NCI-H460 (cell line): ENCODE measurements at regions not wholly inside any gene's neighbourhood (a gene's known extent, or its start where the extent isn't known, plus 50 kb on each side); places are given as distances from the start of the nearest gene placed in this dataset.
A peak's percentile ranks its signal among the peaks of the same experiment; 100 is the strongest.

Experiments
- DNase-seq: peaks from one replicate; pipeline ENCODE4 v3.0.0-alpha.2; 2016; ENCODE audit warnings: low read depth; ENCODE audit errors: extremely low read depth

GRCh38 chr18:22467760-22468553 is 50.2 kb upstream of the CTAGE1 start:
- peak; percentile 83 for DNase-seq

DNA sequence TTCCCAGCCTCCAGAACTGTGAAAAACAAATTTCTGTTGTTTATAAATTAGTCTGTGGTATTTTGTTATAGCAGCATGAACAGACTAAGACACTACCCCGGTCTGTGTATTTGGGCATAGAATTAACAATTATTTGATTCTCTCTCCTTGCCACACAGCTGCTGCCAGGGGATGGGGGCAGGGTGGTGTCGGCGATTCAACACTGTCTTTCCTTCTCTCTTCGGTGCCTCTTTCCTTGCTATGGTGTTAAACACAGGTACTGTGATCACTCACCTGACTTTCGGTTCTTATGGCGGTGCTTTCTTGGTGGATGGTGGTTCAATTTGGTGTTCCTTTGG is 50.8 kb upstream of the CTAGE1 start:
- no peak for DNase-seq

- DNase-seq = no peak
Observed at GRCh38 chr18:22469061-22469734, 51.5 kb upstream of the CTAGE1 start.

- DNase-seq = no peak
Observed at GRCh38 chr18:22469926-22470247, 52.2 kb upstream of the CTAGE1 start.

GRCh38 chr18:22470248-22471235 is 52.8 kb upstream of the CTAGE1 start:
- no peak for DNase-seq

DNA sequence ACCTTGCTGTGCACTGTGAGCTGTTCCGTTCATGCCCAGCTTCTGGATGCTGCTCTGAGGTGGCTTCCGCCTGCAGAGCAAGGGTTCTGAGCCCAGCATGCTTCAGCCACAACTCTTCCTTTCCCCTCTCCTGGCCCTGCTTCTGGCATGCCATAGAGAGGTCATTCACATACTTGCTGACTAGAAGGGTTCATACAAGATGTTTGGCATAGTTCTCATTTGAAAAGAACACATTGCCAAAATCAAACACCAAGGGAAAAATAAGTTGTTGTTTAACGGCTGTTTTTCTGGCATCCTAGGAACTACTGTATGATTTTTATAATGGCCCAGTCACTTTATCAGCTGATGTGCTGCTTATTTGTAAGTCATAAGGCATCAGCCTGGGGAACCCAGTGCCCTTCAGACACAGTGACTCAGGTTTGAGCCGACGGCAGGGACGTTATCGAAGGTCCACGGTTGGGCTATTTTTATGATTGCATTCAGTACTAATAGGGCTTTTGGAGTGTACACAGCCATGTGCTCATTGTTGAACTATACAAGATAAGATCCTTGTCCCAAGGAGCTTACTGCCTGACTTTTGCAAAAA is 53.9 kb upstream of the CTAGE1 start:
- DNase-seq = no peak

GRCh38 chr18:22473366-22473765 is 55.7 kb upstream of the CTAGE1 start:
- no peak for DNase-seq

DNA sequence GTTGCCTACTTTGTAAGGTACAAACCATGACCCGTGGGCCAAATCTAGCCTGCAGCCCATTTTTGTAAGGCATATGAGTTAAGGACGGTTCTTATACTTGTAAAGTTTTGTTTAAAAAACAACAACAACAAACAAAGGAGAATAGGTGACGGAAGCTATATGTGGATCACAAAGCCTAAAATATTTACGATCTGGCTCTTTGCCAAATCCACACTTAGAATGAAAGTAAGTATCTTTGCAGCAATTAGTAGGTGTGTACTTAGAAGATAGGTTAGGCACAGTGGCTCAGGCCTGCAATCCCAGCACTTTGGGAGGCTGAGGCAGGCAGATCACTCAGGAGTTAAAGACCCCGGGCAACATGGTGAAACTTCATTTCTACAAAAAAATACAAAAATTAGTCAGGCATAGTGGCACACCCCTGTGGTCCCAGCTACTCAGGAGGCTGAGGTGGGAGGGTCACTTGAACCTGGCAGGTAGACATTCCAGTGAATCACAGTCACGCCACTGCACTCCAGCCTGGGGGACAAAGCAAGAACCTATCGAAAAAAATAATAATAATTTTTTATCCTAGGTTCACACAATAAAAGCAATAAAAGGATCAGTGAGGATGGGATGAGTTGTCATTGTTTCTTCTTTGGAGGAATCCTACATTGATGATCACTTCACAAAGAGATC is 57.8 kb upstream of the CTAGE1 start:
- no peak for DNase-seq

DNA sequence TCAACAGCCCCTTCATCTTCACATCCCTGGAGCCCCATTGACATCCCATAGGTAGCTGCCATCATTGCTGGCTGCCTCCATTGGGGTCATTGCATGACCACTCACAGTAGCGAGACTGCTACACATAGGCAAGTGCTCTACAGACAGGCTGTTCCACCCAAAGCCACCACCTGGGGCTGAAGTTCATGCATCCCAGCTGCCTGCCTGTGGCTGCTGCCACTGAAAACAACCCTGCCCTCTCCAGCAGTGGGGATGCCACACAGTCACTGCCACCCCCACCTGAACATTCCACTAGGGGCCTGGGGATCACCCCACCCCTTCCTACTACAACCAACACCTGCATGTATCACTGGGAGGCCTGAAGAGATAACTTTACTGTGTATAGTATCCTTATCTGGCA is 59.5 kb upstream of the CTAGE1 start:
- no peak for DNase-seq

GRCh38 chr18:22482948-22483347 is 65.2 kb upstream of the CTAGE1 start:
- no peak for DNase-seq

- no peak for DNase-seq
Observed at GRCh38 chr18:22483407-22483806, 65.7 kb upstream of the CTAGE1 start.

DNA sequence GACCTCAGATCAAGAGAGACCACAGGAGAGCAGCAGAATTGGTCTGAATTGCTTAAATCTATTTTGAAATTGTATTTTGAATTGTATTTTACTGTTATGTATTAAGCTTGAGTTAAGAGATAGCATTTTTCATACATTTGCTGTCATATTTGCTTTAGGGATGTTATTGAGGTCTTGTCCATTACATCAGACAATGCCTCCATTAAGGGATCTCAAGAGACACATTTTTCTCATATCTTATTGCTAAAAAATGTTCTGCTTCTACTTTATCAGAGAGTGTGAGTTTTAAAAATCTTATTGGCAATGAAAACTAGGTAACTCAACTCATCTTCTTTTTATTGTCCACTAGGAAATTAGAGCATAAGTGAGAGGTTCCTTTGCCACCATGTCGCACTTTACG is 66.8 kb upstream of the CTAGE1 start:
- DNase-seq = no peak

- DNase-seq = peak; percentile 7
Observed at GRCh38 chr18:22485808-22486244, 68.1 kb upstream of the CTAGE1 start.

- DNase-seq = no peak
Observed at GRCh38 chr18:22486667-22487066, 69.0 kb upstream of the CTAGE1 start.

GRCh38 chr18:22488554-22488953 is 70.8 kb upstream of the CTAGE1 start:
- no peak for DNase-seq

DNA sequence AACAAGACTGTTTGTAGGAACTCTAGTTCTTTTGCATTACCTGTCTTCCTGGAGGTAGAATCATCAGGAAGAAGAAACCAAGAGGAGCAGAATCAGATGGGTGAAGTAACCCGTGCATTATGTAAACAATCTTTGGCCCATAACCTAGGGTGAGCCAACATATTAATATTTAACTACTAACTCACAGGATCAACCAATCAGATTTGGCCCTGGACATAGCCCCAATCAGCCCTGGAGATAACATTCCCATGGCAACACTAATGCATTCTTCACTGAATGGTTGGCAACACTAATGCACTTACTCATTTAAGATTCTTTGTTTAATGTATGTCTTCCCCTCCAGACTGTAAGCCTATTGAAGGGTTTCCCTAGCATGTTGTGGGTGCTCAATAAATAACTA is 72.0 kb upstream of the CTAGE1 start:
- no peak for DNase-seq

DNA sequence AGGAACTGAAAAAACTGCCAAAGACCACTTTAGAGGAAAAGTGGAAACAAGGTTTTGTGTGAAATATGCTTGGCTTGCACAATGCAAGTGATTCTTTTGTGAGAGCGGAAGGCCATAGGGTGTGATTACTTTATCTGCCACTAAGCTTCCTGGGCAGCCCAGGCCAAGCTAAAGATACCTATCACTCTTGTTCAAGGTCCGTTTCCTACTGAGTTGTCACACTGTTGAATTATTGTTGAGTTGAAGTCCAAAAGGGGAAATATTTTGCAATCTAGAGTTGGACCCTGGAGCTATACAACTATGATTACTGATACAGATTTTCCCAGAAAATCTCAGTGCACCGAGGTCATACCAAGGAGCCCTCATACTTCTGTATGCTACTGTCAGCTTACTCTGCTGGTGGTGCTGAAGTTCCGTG is 72.7 kb upstream of the CTAGE1 start:
- no peak for DNase-seq

DNA sequence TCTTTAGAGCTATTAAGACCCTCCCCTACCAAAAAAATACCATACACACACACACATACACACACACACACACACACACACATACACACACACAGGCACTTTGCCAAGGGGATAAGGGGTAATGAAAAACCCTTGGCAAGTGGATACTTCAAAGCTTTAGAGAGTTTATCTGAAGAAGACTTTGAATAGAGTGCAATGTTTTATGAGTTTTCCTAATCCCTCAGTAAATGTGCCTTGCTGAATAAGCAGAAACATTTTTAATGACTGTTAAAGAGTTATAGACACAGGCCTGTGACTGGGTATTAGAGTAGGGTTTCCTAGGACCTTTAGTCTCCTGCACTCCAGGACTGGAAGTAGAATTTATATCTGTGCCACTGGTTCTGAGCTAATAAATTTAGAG is 75.5 kb upstream of the CTAGE1 start:
- no peak for DNase-seq

- no peak for DNase-seq
Observed at GRCh38 chr18:22493940-22494339, 76.2 kb upstream of the CTAGE1 start.

- DNase-seq = no peak
Observed at GRCh38 chr18:22494771-22495170, 77.1 kb upstream of the CTAGE1 start.
